ENCODE measurements at regions not wholly inside any gene's neighbourhood (a gene's known extent, or its start where the extent isn't known, plus 50 kb on each side); places are given as distances from the start of the nearest gene placed in this dataset.

GRCh38 chr2:67489396-67489795 is 92.3 kb downstream of the ETAA1 start:
- no peak for DNase-seq (ENCODE audit: extremely low read depth, insufficient read length)
- H3K36me3 ChIP-seq (ENCODE audit: control insufficient read depth, insufficient read depth, low read length): no peaks in the 10 kb centered on the region
- H3K4me3 ChIP-seq (replicated peaks; ENCODE audit: low read depth, low read length): no peak overlapping the region
- no peak for TF ChIP-seq CTCF (IDR thresholded peaks at IDR 0.05; ENCODE audit: insufficient read depth, low read length, poor library complexity, severe bottlenecking)
- H3K27me3 ChIP-seq (replicated peaks; ENCODE audit: control insufficient read depth, insufficient read depth, low read length): no peaks in the 10 kb centered on the region

GRCh38 chr2:67498931-67499330 is 101.8 kb downstream of the ETAA1 start:
- Histone ChIP-seq H3K36me3 (ENCODE audit: control insufficient read depth, insufficient read depth, low read length) (no peaks in the 10 kb centered on the region), H3K27me3 (replicated peaks; ENCODE audit: control insufficient read depth, insufficient read depth, low read length) (no peaks in the 10 kb centered on the region), H3K4me3 (replicated peaks; ENCODE audit: low read depth, low read length) (no peak overlapping the region)
- TF ChIP-seq CTCF (IDR thresholded peaks at IDR 0.05; ENCODE audit: insufficient read depth, low read length, poor library complexity, severe bottlenecking): no peak
- DNase-seq (ENCODE audit: extremely low read depth, insufficient read length): no peak

- Histone ChIP-seq H3K36me3 (ENCODE audit: control insufficient read depth, insufficient read depth, low read length) (no peaks in the 10 kb centered on the region), H3K27me3 (replicated peaks; ENCODE audit: control insufficient read depth, insufficient read depth, low read length) (no peaks in the 10 kb centered on the region), H3K4me3 (replicated peaks; ENCODE audit: low read depth, low read length) (no peak overlapping the region)
- no peak for TF ChIP-seq CTCF (IDR thresholded peaks at IDR 0.05; ENCODE audit: insufficient read depth, low read length, poor library complexity, severe bottlenecking)
- no peak for DNase-seq (ENCODE audit: extremely low read depth, insufficient read length)
Observed at GRCh38 chr2:67499989-67500388, 102.9 kb downstream of the ETAA1 start.

- no peak overlapping the region for H3K4me3 ChIP-seq (replicated peaks; ENCODE audit: low read depth, low read length)
Observed at GRCh38 chr2:67500541-67500940, 103.4 kb downstream of the ETAA1 start.

GRCh38 chr2:67502346-67503065 is 105.4 kb downstream of the ETAA1 start:
- DNase-seq (ENCODE audit: extremely low read depth, insufficient read length): no peak
- H3K4me3 ChIP-seq (replicated peaks; ENCODE audit: low read depth, low read length): no peak overlapping the region
- TF ChIP-seq CTCF (IDR thresholded peaks at IDR 0.05; ENCODE audit: insufficient read depth, low read length, poor library complexity, severe bottlenecking): no peak
- H3K36me3 ChIP-seq (ENCODE audit: control insufficient read depth, insufficient read depth, low read length): no peaks in the 10 kb centered on the region
- H3K27me3 ChIP-seq (replicated peaks; ENCODE audit: control insufficient read depth, insufficient read depth, low read length): no peaks in the 10 kb centered on the region

More at GRCh38 chr2:67500541-67500940, 103.4 kb downstream of the ETAA1 start:
- no peak for TF ChIP-seq CTCF (IDR thresholded peaks at IDR 0.05; ENCODE audit: insufficient read depth, low read length, poor library complexity, severe bottlenecking)
- DNase-seq (ENCODE audit: extremely low read depth, insufficient read length): no peak
- H3K36me3 ChIP-seq (ENCODE audit: control insufficient read depth, insufficient read depth, low read length): no peaks in the 10 kb centered on the region
- H3K27me3 ChIP-seq (replicated peaks; ENCODE audit: control insufficient read depth, insufficient read depth, low read length): no peaks in the 10 kb centered on the region
